Dedifferentiated amniotic fluid mesenchymal stem cell (primary cell): ENCODE measurements at regions not wholly inside any gene's neighbourhood (a gene's known extent, or its start where the extent isn't known, plus 50 kb on each side); places are given as distances from the start of the nearest gene placed in this dataset.

Experiments used
- DNase-seq: peaks from one replicate; pipeline ENCODE4 v3.0.0-alpha.2; 2016; ENCODE audit errors: extremely low spot score

- DNase-seq = no peak
Measured at GRCh38 chr4:71156616-71157015, 163.2 kb downstream of the DCK start.

- no peak for DNase-seq
Measured at GRCh38 chr4:71162386-71162785, 168.9 kb downstream of the DCK start.

- DNase-seq = peak; percentile 14
Measured at GRCh38 chr4:71163317-71163716, 169.9 kb downstream of the DCK start.

- DNase-seq = peak; percentile 11
Measured at GRCh38 chr4:71167083-71167482, 171.7 kb upstream of the SLC4A4 start.

- peak; percentile 6 for DNase-seq
Measured at GRCh38 chr4:71171592-71171991, 167.2 kb upstream of the SLC4A4 start.

- DNase-seq = no peak
Measured at GRCh38 chr4:71181332-71181731, 157.5 kb upstream of the SLC4A4 start.

DNA sequence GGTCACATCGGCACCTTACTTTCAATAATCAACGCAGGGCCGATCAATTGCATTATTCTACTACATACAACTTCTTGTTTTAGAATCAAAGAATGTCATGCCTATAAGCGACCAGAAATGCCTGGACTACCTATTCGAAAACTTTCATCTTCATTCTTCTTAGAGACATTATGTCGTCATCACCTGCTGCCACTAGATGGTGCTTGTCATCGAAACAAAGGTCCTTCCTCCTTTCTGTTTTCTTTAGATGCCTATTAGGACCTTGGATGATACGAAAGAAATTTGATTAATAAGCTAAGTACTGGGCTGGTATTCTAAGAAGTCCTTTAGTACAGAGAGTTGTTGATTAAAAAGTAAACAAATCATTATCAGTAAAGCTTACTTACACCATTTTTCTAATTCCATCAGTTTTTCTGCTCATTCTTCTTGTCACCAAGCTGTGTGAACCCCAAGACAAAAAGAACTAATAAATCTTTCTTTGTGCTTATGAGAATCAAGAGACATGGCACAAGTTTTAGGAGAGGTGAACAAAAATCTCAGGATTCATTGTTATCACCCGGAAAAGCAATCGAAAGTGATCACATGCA, 154.5 kb upstream of the SLC4A4 start:
- DNase-seq = peak; percentile 59

DNA sequence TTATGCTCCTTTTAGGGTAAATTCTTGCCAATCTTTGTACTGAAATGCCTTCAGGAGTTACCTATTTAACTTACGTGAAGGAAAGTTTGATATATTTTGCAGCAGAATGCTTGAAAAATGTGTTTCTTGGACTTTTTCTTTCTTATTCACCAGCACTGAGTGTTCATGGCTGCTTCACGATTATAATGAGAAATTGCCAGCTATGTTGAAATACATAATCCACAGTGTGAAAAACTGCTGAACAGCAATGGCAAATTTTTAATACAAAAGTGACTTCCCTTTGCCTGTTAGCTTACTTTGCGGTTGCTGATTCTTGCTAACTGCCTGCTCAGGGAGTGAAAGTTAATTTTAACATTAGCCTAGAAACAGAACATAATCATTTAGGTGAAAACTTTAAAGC, 153.8 kb upstream of the SLC4A4 start:
- DNase-seq = no peak

- peak; percentile 14 for DNase-seq
Measured at GRCh38 chr4:71186257-71186565, 152.6 kb upstream of the SLC4A4 start.

GRCh38 chr4:71186566-71187403, 152.0 kb upstream of the SLC4A4 start:
- DNase-seq = peak; percentile 58

GRCh38 chr4:71187404-71188155, 151.2 kb upstream of the SLC4A4 start:
- peak; percentile 38 for DNase-seq

- DNase-seq = peak; percentile 16
Measured at GRCh38 chr4:71188156-71188640, 150.6 kb upstream of the SLC4A4 start.

- DNase-seq = no peak
Measured at GRCh38 chr4:71188951-71189350, 149.9 kb upstream of the SLC4A4 start.

GRCh38 chr4:71189471-71189870, 149.3 kb upstream of the SLC4A4 start:
- DNase-seq = peak; percentile 78

- no peak for DNase-seq
Measured at GRCh38 chr4:71194454-71194853, 144.4 kb upstream of the SLC4A4 start.

GRCh38 chr4:71195924-71196323, 142.9 kb upstream of the SLC4A4 start:
- peak; percentile 45 for DNase-seq

- no peak for DNase-seq
Measured at GRCh38 chr4:71198958-71199357, 139.9 kb upstream of the SLC4A4 start.

DNA sequence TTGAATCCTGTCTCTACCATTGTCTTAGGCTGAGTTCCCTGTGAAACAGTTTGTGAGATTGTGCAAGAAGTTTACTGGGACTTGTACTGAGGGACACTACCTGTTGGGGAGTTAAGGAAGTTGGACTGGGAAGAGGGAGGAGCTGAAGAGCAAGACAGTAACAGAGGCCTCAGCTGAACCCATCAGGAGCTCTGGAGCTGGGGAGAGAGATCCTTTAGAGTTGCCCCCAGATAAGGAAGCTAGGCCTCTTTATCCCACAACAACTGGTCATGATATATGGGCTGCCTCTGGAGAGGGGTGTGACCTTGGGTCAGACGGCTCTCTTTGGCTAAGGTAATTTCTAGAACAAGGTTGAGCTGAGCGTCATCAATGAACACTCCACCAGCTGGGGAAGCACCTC, 137.8 kb upstream of the SLC4A4 start:
- no peak for DNase-seq

- no peak for DNase-seq
Measured at GRCh38 chr4:71201817-71202576, 136.8 kb upstream of the SLC4A4 start.

DNA sequence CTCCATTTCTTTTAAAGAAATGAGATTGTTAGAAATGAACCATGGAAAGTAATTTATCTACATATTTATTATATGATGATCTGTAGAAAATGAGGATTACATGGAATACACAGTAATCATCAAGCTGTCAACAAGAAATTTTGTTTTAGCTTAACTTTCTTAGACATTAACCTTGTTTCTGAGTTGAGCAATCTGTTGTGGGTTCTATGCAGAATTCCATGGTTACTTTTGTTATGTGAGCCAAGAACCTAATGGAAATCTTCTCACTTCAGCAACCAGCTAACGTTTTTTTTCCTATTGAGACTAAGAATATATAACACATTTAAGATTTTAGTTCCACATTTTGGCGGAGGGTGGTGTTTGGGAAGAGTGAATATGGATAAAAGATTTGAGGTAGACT, 136.1 kb upstream of the SLC4A4 start:
- no peak for DNase-seq

- no peak for DNase-seq
Measured at GRCh38 chr4:71204056-71204455, 134.8 kb upstream of the SLC4A4 start.

DNA sequence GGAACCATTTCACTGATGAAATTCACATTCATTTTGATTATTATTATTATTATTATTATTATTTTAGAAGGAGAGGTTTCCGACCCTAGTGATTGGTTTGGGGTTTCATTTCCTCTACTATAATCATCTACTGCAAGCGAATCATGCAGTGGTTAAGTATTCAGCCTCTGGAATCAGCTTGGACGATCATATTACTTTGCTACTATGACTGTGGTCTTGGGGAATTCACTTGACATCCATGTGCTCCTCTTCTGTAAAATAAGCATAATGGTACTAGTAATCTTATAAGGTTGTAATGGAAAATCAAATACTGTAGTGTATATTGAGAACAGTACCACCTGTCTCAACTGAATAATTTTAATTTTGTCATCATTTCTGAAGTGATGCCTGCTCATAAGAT, 132.1 kb upstream of the SLC4A4 start:
- peak; percentile 83 for DNase-seq
